OCI-LY1 (cell line): ENCODE measurements at regions not wholly inside any gene's neighbourhood (a gene's known extent, or its start where the extent isn't known, plus 50 kb on each side); places are given as distances from the start of the nearest gene placed in this dataset.

Experiments used
- EZH2 ChIP-seq: fragments of 200-600 bp; sonication (generic), shearing (Covaris generic); IDR thresholded peaks from 2 replicates; pipeline ENCODE4 v1.8.0; 2017; ENCODE audit warnings: borderline replicate concordance, mixed run types, mild to moderate bottlenecking, antibody characterized with exemption, low read length, moderate library complexity, mixed read lengths
- TF ChIP-seq, protein P1 (sequence below): fragments of 200-600 bp; sonication (generic), shearing (Covaris generic); IDR thresholded peaks from 2 replicates; pipeline ENCODE4 v1.5.1; 2017; ENCODE audit warnings: mild to moderate bottlenecking, antibody characterized with exemption, low read length, moderate library complexity, mixed read lengths

DNA sequence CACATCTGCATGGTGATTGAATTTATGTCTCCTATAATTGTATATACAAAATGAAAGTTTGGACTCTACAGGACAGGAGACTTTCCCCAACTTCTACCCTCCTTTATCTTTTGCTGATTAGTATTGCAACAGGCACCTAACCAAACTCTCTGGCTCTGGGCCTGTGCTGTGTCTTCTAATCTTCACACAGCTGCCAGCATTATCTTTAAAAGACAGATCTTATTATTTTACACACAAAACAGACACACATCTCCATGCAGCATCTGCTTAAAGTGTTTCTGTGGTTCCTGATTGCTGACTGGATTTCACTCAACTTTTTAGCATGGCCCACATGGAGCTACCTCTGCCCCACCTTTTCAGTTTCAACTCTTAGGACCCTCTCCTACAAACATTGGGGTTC lies 154.9 kb upstream of the PELI2 start:
- TF ChIP-seq, protein P1, sequence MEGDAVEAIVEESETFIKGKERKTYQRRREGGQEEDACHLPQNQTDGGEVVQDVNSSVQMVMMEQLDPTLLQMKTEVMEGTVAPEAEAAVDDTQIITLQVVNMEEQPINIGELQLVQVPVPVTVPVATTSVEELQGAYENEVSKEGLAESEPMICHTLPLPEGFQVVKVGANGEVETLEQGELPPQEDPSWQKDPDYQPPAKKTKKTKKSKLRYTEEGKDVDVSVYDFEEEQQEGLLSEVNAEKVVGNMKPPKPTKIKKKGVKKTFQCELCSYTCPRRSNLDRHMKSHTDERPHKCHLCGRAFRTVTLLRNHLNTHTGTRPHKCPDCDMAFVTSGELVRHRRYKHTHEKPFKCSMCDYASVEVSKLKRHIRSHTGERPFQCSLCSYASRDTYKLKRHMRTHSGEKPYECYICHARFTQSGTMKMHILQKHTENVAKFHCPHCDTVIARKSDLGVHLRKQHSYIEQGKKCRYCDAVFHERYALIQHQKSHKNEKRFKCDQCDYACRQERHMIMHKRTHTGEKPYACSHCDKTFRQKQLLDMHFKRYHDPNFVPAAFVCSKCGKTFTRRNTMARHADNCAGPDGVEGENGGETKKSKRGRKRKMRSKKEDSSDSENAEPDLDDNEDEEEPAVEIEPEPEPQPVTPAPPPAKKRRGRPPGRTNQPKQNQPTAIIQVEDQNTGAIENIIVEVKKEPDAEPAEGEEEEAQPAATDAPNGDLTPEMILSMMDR = no peak
- TF ChIP-seq EZH2 = no peak
